ENCODE measurements at regions not wholly inside any gene's neighbourhood (a gene's known extent, or its start where the extent isn't known, plus 50 kb on each side); places are given as distances from the start of the nearest gene placed in this dataset.

DNA sequence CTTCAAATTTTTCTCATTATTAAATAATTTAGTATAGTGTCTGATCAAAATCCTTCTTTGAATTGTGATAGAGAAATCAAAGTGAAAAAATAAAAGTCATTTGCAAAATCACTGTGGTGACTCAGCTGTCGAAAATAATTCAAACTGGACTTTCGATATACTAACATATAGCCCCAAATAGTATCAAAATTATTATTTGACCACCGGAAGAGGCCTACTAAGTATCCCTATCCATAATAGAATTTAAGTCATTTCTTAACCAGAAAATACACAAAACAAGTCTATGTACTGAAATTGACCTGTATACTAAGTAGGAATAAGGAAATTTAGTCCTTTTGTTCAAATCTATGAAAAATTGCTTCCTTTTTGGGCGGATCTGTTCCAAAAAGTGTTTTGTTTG is 180.7 kb downstream of the MRPL39 start:
- Histone ChIP-seq H3K4me2 (ENCODE audit: insufficient read depth in 1 of 2, low read depth in 2 of 2, low read length in 2 of 2) (no peak overlapping the region), H3K27ac (ENCODE audit: low read depth, low read length) (no peak overlapping the region), H3K56ac (replicated peaks; ENCODE audit: insufficient read length, low read depth, low read length) (no peak overlapping the region), H3K79me1 (ENCODE audit: low read depth, low read length) (no peaks in the 10 kb centered on the region), H3K4me1 (replicated peaks in 1 of 4; ENCODE audit: control insufficient read depth in 3 of 4, insufficient read depth in 4 of 4, low read length in 3 of 4) (no peaks in the 10 kb centered on the region), H3K4ac (replicated peaks; ENCODE audit: insufficient read length, low read depth, low read length) (no peak overlapping the region), H4K5ac (ENCODE audit: insufficient read length, low read depth, low read length) (no peak overlapping the region), H3K27me3 (replicated peaks in 1 of 4; ENCODE audit: control insufficient read depth in 3 of 4, extremely low read depth in 1 of 4, insufficient read depth in 3 of 4, low read length in 3 of 4) (no peaks in the 10 kb centered on the region), H2BK12ac (ENCODE audit: low read depth, low read length) (no peak overlapping the region), H3K79me2 (ENCODE audit: control insufficient read depth in 1 of 2, insufficient read depth in 2 of 2, low read length in 2 of 2) (no peaks in the 10 kb centered on the region), H2BK5ac (ENCODE audit: low read depth, low read length) (no peak overlapping the region), H3K4me3 (ENCODE audit: extremely low read depth in 1 of 4, insufficient read depth in 2 of 4, low read depth in 3 of 4, low read length in 4 of 4) (no peak overlapping the region), H3K36me3 (ENCODE audit: control insufficient read depth in 2 of 4, insufficient read depth in 4 of 4, low read length in 3 of 4) (no peaks in the 10 kb centered on the region), H2BK120ac (replicated peaks; ENCODE audit: low read depth, low read length) (no peak overlapping the region), H2AK5ac (ENCODE audit: low read depth, low read length) (no peak overlapping the region), H4K20me1 (replicated peaks in 1 of 2; ENCODE audit: control insufficient read depth in 1 of 2, insufficient read depth in 2 of 2, low read length in 2 of 2) (no peaks in the 10 kb centered on the region), H3K23ac (ENCODE audit: insufficient read length) (no peak overlapping the region), H2BK15ac (ENCODE audit: low read length) (no peak overlapping the region), H3K18ac (ENCODE audit: extremely low read depth, low read length) (no peak overlapping the region), H2BK20ac (ENCODE audit: low read length) (no peak overlapping the region), H3K14ac (ENCODE audit: insufficient read length) (no peak overlapping the region), H3K23me2 (ENCODE audit: low read depth, low read length) (no peaks in the 10 kb centered on the region), H4K8ac (ENCODE audit: extremely low read depth, insufficient read depth, low read length) (no peak overlapping the region), H3K9me3 (ENCODE audit: insufficient read depth in 2 of 2, low read depth in 1 of 2, low read length in 1 of 2) (no peaks in the 10 kb centered on the region), H3K9ac (replicated peaks in 1 of 4; ENCODE audit: extremely low read depth in 1 of 4, low read depth in 3 of 4, low read length in 3 of 4) (no peak overlapping the region), H4K91ac (replicated peaks; ENCODE audit: insufficient read length, low read length) (no peak overlapping the region), H2AFZ (ENCODE audit: low read length) (no peak overlapping the region)
- WGBS, 2 experiments (ENCODE audit: extremely low coverage in 1 of 2, insufficient coverage in 1 of 2, insufficient read length in 1 of 2, insufficient replicate concordance in 2 of 2, low coverage in 1 of 2, low lambda C conversion rate in 2 of 2, missing lambda C conversion rate in 1 of 2): 89% methylated on average over 4 of the region's 4 CpGs; no CpG with 5 or more reads in 1 of the 2 experiments
- CTCF ChIA-PET (ENCODE audit: partially characterized antibody): no interaction called here
- POLR2A ChIA-PET (ENCODE audit: partially characterized antibody): no interaction called here
- DNase-seq (ENCODE audit: low read depth in 1 of 2, low spot score in 2 of 2) (no peak), FAIRE-seq (no peak)
- TF ChIP-seq CHD1 (IDR thresholded peaks at IDR 0.05; ENCODE audit: low read depth, low read length): no peak
- TF ChIP-seq YY1 (IDR thresholded peaks at IDR 0.05; ENCODE audit: low read depth, low read length): no peak
- no peak for TF ChIP-seq TAF1 (IDR thresholded peaks at IDR 0.05; ENCODE audit: low read depth, low read length)
- TF ChIP-seq, protein P1, sequence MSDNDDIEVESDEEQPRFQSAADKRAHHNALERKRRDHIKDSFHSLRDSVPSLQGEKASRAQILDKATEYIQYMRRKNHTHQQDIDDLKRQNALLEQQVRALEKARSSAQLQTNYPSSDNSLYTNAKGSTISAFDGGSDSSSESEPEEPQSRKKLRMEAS (IDR thresholded peaks at IDR 0.05): no peak
- TF ChIP-seq EP300 (IDR thresholded peaks at IDR 0.05; ENCODE audit: borderline replicate concordance in 1 of 2, low read depth in 2 of 2, low read length in 2 of 2): no peak
- no peak for TF ChIP-seq EZH2 (IDR thresholded peaks at IDR 0.05; ENCODE audit: low read depth, low read length, severe bottlenecking)
- TF ChIP-seq CREB1 (IDR thresholded peaks at IDR 0.05): no peak
- no peak for TF ChIP-seq KDM5A (IDR thresholded peaks at IDR 0.05; ENCODE audit: low read length)
- TF ChIP-seq POLR2A (IDR thresholded peaks at IDR 0.05; ENCODE audit: control extremely low read depth in 1 of 2, low read depth in 2 of 2, low read length in 2 of 2): no peak
- TF ChIP-seq SUZ12 (IDR thresholded peaks at IDR 0.05; ENCODE audit: low read length): no peak
- TF ChIP-seq SIN3A (conservative IDR thresholded peaks at IDR 0.05 in 1 of 2, IDR thresholded peaks at IDR 0.05 in 1 of 2; ENCODE audit: low read depth in 1 of 2, low read length in 2 of 2): no peak
- no peak for TF ChIP-seq JUN (IDR thresholded peaks at IDR 0.05; ENCODE audit: low read depth, low read length)
- no peak for TF ChIP-seq TAF7 (optimal IDR thresholded peaks at IDR 0.05; ENCODE audit: borderline replicate concordance, low read depth, low read length)
- TF ChIP-seq CTBP2 (IDR thresholded peaks at IDR 0.05; ENCODE audit: borderline replicate concordance, insufficient read depth, insufficient read length, low read length): no peak
